ENCODE measurements at regions not wholly inside any gene's neighbourhood (a gene's known extent, or its start where the extent isn't known, plus 50 kb on each side); places are given as distances from the start of the nearest gene placed in this dataset.

GRCh38 chr10:28354511-28354910, 51.6 kb upstream of the MPP7 start:
- ChIA-PET POLR2A (ENCODE audit: partially characterized antibody) (interaction anchor here (1.0 to 4.9 kb wide), 2 partner anchors 11 to 20 kb away, joined by 3 to 22 read pairs; no protein-coding TSS in a partner anchor), CTCF (ENCODE audit: partially characterized antibody) (interaction anchor here (0.6 to 2.2 kb wide), 6 partner anchors 9 to 148 kb away, joined by 3 to 10 read pairs (median 3); no protein-coding TSS in a partner anchor)
- no peaks in the 10 kb centered on the region for H3K4me1 ChIP-seq (ENCODE audit: insufficient read depth, low read length)
- Mint-ChIP-seq H3K27ac (peak overlapping the region in 2 of 7 donors; percentile 35 to 62), H3K9me3 (no peaks in the 10 kb centered on the region), H3K4me3 (no peak overlapping the region), H3K27me3 (no peaks in the 10 kb centered on the region), H3K4me1 (peaks cover 0 to 4% (median 2%) of the 10 kb centered on the region in 4 donors), H3K36me3 (no peaks in the 10 kb centered on the region)
- H3K4me3 ChIP-seq (ENCODE audit: low read length in 2 of 2) = no peak overlapping the region
- H3K9me3 ChIP-seq (ENCODE audit: control insufficient read depth in 1 of 2, low read length in 2 of 2) = no peaks in the 10 kb centered on the region
- no peaks in the 10 kb centered on the region for H3K27me3 ChIP-seq (ENCODE audit: insufficient read depth, low read length)
- H3K36me3 ChIP-seq (ENCODE audit: insufficient read depth, low read length) = no peaks in the 10 kb centered on the region
- DNase-seq = no peak
- intact Hi-C loops (cut with micrococcal nuclease) = no loop called here
- no peak overlapping the region for H3K27ac ChIP-seq (ENCODE audit: low read depth, low read length)

DNA sequence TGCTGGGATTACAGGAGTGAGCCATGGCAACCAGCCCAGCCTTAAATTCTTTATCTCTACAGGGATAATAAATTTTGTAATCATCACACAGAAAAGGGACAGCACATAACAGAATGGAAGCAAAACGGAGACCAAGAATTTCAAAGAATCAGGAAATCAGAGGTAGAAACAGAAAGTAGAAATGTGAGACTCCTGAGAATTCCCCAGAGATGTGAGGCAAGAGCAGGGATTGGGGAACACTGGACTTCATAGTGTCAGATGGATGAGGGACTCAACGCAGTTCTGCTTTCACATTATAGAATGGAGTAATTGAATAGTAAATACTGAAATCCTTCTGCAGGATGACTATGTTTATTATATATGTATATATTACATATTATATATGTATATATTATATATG, 52.5 kb upstream of the MPP7 start:
- CTCF ChIA-PET (ENCODE audit: partially characterized antibody) = interaction anchor here (0.8 to 2.2 kb wide), 3 partner anchors 11 to 52 kb away, joined by 3 to 10 read pairs (median 9); no protein-coding TSS in a partner anchor
- Mint-ChIP-seq H3K4me3 (no peak overlapping the region), H3K9me3 (no peaks in the 10 kb centered on the region), H3K4me1 (peaks cover 0 to 6% (median 2%) of the 10 kb centered on the region in 4 donors), H3K27me3 (no peaks in the 10 kb centered on the region), H3K36me3 (no peaks in the 10 kb centered on the region), H3K27ac (peak overlapping the region in 1 of 7 donors; percentile 38)
- no peaks in the 10 kb centered on the region for H3K4me1 ChIP-seq (ENCODE audit: insufficient read depth, low read length)
- intact Hi-C loops (cut with micrococcal nuclease) = no loop called here
- H3K36me3 ChIP-seq (ENCODE audit: insufficient read depth, low read length) = no peaks in the 10 kb centered on the region
- POLR2A ChIA-PET (ENCODE audit: partially characterized antibody) = interaction anchor here (1.0 to 4.9 kb wide), 2 partner anchors 10 to 21 kb away, joined by 3 to 22 read pairs; no protein-coding TSS in a partner anchor
- H3K9me3 ChIP-seq (ENCODE audit: control insufficient read depth in 1 of 2, low read length in 2 of 2) = no peaks in the 10 kb centered on the region
- no peak overlapping the region for H3K27ac ChIP-seq (ENCODE audit: low read depth, low read length)
- DNase-seq = no peak
- no peaks in the 10 kb centered on the region for H3K27me3 ChIP-seq (ENCODE audit: insufficient read depth, low read length)
- no peak overlapping the region for H3K4me3 ChIP-seq (ENCODE audit: low read length in 2 of 2)

DNA sequence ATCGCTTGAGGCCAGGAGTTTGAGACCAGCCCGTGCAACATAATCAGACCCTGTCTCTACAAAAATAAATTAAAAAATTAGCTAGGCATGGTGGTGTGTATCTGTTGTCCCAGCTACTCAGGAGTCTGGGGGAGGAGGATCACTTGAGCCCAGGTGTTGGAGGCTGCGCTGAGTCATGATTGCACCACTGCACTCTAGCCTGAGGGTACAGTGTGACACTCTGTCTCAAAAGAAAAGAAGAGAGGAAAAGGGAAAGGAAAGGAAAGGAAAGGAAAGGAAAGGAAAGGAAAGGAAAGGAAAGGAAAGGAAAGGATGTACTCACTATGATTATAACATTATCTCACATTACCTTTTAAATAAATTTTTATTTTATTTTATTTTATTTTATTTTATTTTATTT, 56.5 kb upstream of the MPP7 start:
- H3K9me3 ChIP-seq (ENCODE audit: control insufficient read depth in 1 of 2, low read length in 2 of 2) = no peaks in the 10 kb centered on the region
- intact Hi-C loops (cut with micrococcal nuclease) = no loop called here
- H3K36me3 Mint-ChIP-seq = no peaks in the 10 kb centered on the region
- peaks cover 2% of the 10 kb centered on the region for H3K4me1 ChIP-seq (ENCODE audit: insufficient read depth, low read length)
- no peak for DNase-seq
- H3K27ac ChIP-seq (ENCODE audit: low read depth, low read length) = no peak overlapping the region
- peaks cover 4 to 11% (median 6%) of the 10 kb centered on the region in 4 donors for H3K4me1 Mint-ChIP-seq
- no peaks in the 10 kb centered on the region for H3K27me3 ChIP-seq (ENCODE audit: insufficient read depth, low read length)
- H3K4me3 ChIP-seq (ENCODE audit: low read length in 2 of 2) = no peak overlapping the region
- H3K36me3 ChIP-seq (ENCODE audit: insufficient read depth, low read length) = no peaks in the 10 kb centered on the region
- no peak overlapping the region for H3K4me3 Mint-ChIP-seq
- H3K27me3 Mint-ChIP-seq = no peaks in the 10 kb centered on the region
- peak overlapping the region in 2 of 7 donors; percentile 80 to 88 for H3K27ac Mint-ChIP-seq
- ChIA-PET CTCF (ENCODE audit: partially characterized antibody) (interaction anchor here (1.3 kb wide), 1 partner anchor 21 kb away, joined by 4 read pairs; no protein-coding TSS in a partner anchor), POLR2A (ENCODE audit: partially characterized antibody) (interaction anchor here (0.6 to 1.4 kb wide), 2 partner anchors 24 to 70 kb away, joined by 3 to 5 read pairs; no protein-coding TSS in a partner anchor)
- H3K9me3 Mint-ChIP-seq = no peaks in the 10 kb centered on the region

DNA sequence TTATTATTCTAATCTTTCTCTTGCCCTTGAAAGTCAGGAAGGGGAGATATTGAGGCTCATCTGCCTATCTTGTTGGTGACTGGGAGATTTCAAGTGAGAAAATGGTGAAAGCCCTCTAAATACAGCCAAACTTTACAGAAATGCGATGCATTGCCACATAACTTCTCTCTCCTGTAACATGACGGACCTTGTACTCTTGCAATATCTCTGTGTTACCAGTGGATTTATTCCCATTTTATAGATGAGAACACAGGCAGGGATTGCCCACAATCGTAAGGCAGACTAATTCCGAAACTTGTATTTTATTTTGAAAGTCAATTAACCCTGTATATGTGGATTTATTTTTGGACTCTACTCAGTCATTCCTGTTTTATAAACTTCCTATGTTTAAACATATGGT, 57.3 kb upstream of the MPP7 start:
- POLR2A ChIA-PET (ENCODE audit: partially characterized antibody) = no interaction called here
- Histone ChIP-seq H3K9me3 (ENCODE audit: control insufficient read depth in 1 of 2, low read length in 2 of 2) (no peaks in the 10 kb centered on the region), H3K27ac (ENCODE audit: low read depth, low read length) (no peak overlapping the region), H3K4me3 (ENCODE audit: low read length in 2 of 2) (no peak overlapping the region), H3K4me1 (ENCODE audit: insufficient read depth, low read length) (peaks cover 6% of the 10 kb centered on the region), H3K27me3 (ENCODE audit: insufficient read depth, low read length) (no peaks in the 10 kb centered on the region), H3K36me3 (ENCODE audit: insufficient read depth, low read length) (no peaks in the 10 kb centered on the region)
- no peak overlapping the region for H3K27ac Mint-ChIP-seq
- H3K4me1 Mint-ChIP-seq = peaks cover 6 to 12% (median 7%) of the 10 kb centered on the region in 4 donors
- no peaks in the 10 kb centered on the region for H3K36me3 Mint-ChIP-seq
- intact Hi-C loops (cut with micrococcal nuclease) = loop anchor here (10.0 kb wide), 1 partner anchor 175 kb away; the partner anchor contains the start of gene WAC
- DNase-seq = no peak
- H3K4me3 Mint-ChIP-seq = no peak overlapping the region
- CTCF ChIA-PET (ENCODE audit: partially characterized antibody) = no interaction called here
- H3K27me3 Mint-ChIP-seq = no peaks in the 10 kb centered on the region
- no peaks in the 10 kb centered on the region for H3K9me3 Mint-ChIP-seq

GRCh38 chr10:28363376-28363775, 60.5 kb upstream of the MPP7 start:
- Histone ChIP-seq H3K4me3 (ENCODE audit: low read length in 2 of 2) (no peak overlapping the region), H3K4me1 (ENCODE audit: insufficient read depth, low read length) (peaks cover 38% of the 10 kb centered on the region), H3K9me3 (ENCODE audit: control insufficient read depth in 1 of 2, low read length in 2 of 2) (no peaks in the 10 kb centered on the region), H3K27ac (ENCODE audit: low read depth, low read length) (no peak overlapping the region), H3K36me3 (ENCODE audit: insufficient read depth, low read length) (no peaks in the 10 kb centered on the region), H3K27me3 (ENCODE audit: insufficient read depth, low read length) (no peaks in the 10 kb centered on the region)
- Mint-ChIP-seq H3K27me3 (no peaks in the 10 kb centered on the region), H3K4me1 (peaks cover 24 to 44% (median 33%) of the 10 kb centered on the region in 4 donors), H3K36me3 (peaks cover 0 to 3% of the 10 kb centered on the region in 2 donors), H3K9me3 (no peaks in the 10 kb centered on the region), H3K4me3 (peak overlapping the region in 1 of 8 donors; percentile 2), H3K27ac (peak overlapping the region in 3 of 7 donors; percentile 22 to 77 (median 64))
- CTCF ChIA-PET (ENCODE audit: partially characterized antibody) = interaction anchor here (1.7 to 5.9 kb wide), 2 partner anchors 9 to 18 kb away, joined by 3 to 72 read pairs; no protein-coding TSS in a partner anchor
- intact Hi-C loops (cut with micrococcal nuclease) = loop anchor here (10.0 kb wide), 1 partner anchor 171 kb away; the partner anchor contains the start of gene WAC
- POLR2A ChIA-PET (ENCODE audit: partially characterized antibody) = interaction anchor here (1.1 to 10.5 kb wide), 2 partner anchors 29 to 60 kb away, joined by 4 to 420 read pairs; partner anchors contain the start of gene MPP7
- no peak for DNase-seq

DNA sequence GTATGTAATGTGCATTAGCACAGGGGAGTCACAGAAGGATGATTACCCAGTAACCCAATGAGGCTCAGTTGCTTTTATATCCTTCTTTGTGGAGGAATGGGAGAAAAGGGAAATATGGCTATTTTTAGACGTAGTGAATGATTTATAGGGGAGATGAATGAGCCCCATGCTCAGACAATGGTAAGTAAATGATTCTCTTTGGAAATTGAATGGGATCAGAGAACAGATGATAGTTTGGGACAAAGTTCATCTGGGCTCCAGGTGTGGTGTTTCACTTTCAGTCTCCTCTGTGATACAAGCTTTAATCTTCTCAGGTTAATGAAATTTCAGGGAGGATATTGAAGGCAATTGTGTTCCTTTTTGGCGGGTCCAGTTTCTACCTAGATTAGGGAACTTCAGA, 63.0 kb upstream of the MPP7 start:
- Mint-ChIP-seq H3K36me3 (peaks cover 0 to 4% of the 10 kb centered on the region in 2 donors), H3K27me3 (no peaks in the 10 kb centered on the region), H3K9me3 (peaks cover 0 to 3% (median 0%) of the 10 kb centered on the region in 8 donors), H3K27ac (peak overlapping the region; percentile 85 to 98 (median 97)), H3K4me3 (peak overlapping the region; percentile 67 to 89 (median 77)), H3K4me1 (peaks cover 33 to 65% (median 45%) of the 10 kb centered on the region in 4 donors)
- intact Hi-C loops (cut with micrococcal nuclease) = loop anchor here (10.0 kb wide), 1 partner anchor 169 kb away; the partner anchor contains the start of gene WAC
- peak in 1 of 5 donors; percentile 6 for DNase-seq
- POLR2A ChIA-PET (ENCODE audit: partially characterized antibody) = interaction anchor here (1.0 to 10.5 kb wide), 6 partner anchors 11 to 63 kb away, joined by 3 to 420 read pairs (median 22); partner anchors contain the start of gene MPP7
- H3K27ac ChIP-seq (ENCODE audit: low read depth, low read length) = peak overlapping the region; percentile 65
- H3K27me3 ChIP-seq (ENCODE audit: insufficient read depth, low read length) = no peaks in the 10 kb centered on the region
- H3K4me3 ChIP-seq (ENCODE audit: low read length in 2 of 2) = no peak overlapping the region
- no peaks in the 10 kb centered on the region for H3K9me3 ChIP-seq (ENCODE audit: control insufficient read depth in 1 of 2, low read length in 2 of 2)
- peaks cover 58% of the 10 kb centered on the region for H3K4me1 ChIP-seq (ENCODE audit: insufficient read depth, low read length)
- CTCF ChIA-PET (ENCODE audit: partially characterized antibody) = interaction anchor here (1.4 to 5.9 kb wide), 7 partner anchors 10 to 64 kb away, joined by 4 to 72 read pairs (median 10); partner anchors contain the start of gene MPP7
- no peaks in the 10 kb centered on the region for H3K36me3 ChIP-seq (ENCODE audit: insufficient read depth, low read length)

DNA sequence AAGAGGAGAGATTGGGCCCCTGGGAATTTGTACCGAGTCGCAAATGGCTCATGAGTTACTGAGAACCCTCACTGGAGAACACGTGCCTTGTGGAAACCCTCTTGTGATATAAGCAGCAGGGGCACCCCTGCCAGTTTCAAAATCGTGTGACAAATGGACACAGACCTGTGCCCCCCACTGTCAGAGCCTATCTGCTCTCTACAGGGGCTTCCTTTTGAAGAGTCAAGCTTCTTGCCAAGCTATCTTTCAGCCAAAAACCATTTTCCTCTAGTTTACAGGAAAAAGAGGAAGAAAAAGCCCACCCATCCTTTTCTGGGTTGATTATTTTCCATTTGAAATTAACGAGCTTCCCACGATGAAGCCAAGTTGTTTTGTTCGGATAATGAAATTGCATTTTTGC, 64.1 kb upstream of the MPP7 start:
- intact Hi-C loops (cut with micrococcal nuclease) = loop anchor here (10.0 kb wide), 1 partner anchor 168 kb away; the partner anchor contains the start of gene WAC
- H3K36me3 ChIP-seq (ENCODE audit: insufficient read depth, low read length) = no peaks in the 10 kb centered on the region
- DNase-seq = no peak
- Mint-ChIP-seq H3K27me3 (no peaks in the 10 kb centered on the region), H3K36me3 (peaks cover 0 to 4% of the 10 kb centered on the region in 2 donors), H3K4me3 (peak overlapping the region in 3 of 8 donors; percentile 17 to 52 (median 48)), H3K9me3 (peaks cover 0 to 3% (median 0%) of the 10 kb centered on the region in 8 donors), H3K27ac (peak overlapping the region; percentile 85 to 98 (median 97)), H3K4me1 (peaks cover 33 to 66% (median 49%) of the 10 kb centered on the region in 4 donors)
- H3K9me3 ChIP-seq (ENCODE audit: control insufficient read depth in 1 of 2, low read length in 2 of 2) = no peaks in the 10 kb centered on the region
- no peak overlapping the region for H3K4me3 ChIP-seq (ENCODE audit: low read length in 2 of 2)
- H3K4me1 ChIP-seq (ENCODE audit: insufficient read depth, low read length) = peaks cover 58% of the 10 kb centered on the region
- ChIA-PET POLR2A (ENCODE audit: partially characterized antibody) (interaction anchor here (2.0 to 10.5 kb wide), 6 partner anchors 14 to 166 kb away, joined by 6 to 420 read pairs (median 24); partner anchors contain the start of genes MPP7 and WAC), CTCF (ENCODE audit: partially characterized antibody) (interaction anchor here (0.6 to 5.9 kb wide), 10 partner anchors 12 to 69 kb away, joined by 3 to 72 read pairs (median 8); partner anchors contain the start of gene MPP7)
- no peaks in the 10 kb centered on the region for H3K27me3 ChIP-seq (ENCODE audit: insufficient read depth, low read length)
- peak overlapping the region; percentile 65 for H3K27ac ChIP-seq (ENCODE audit: low read depth, low read length)

Measured in CD4-positive, alpha-beta memory T cell (primary cell).